Endometrium (tissue), 2 donors: ENCODE measurements at regions not wholly inside any gene's neighbourhood (a gene's known extent, or its start where the extent isn't known, plus 50 kb on each side); places are given as distances from the start of the nearest gene placed in this dataset.

Source experiments
- FAIRE-seq: peaks from 2 replicates; lab custom pipeline; 2012; peaks lifted over from hg19 to GRCh38; lab: Jason Lieb, UNC
- donor health status: control.
- donor health status: control.

GRCh38 chr12:116402163-116402939, 124.9 kb upstream of the MED13L start:
- FAIRE-seq: no peak

- no peak for FAIRE-seq
Measured at GRCh38 chr12:116403546-116403945, 126.1 kb upstream of the MED13L start.

GRCh38 chr12:116404247-116404646, 126.8 kb upstream of the MED13L start:
- no peak for FAIRE-seq

GRCh38 chr12:116404913-116405611, 127.6 kb upstream of the MED13L start:
- no peak for FAIRE-seq

GRCh38 chr12:116406529-116406928, 129.0 kb upstream of the MED13L start:
- no peak for FAIRE-seq

- FAIRE-seq: no peak
Measured at GRCh38 chr12:116408489-116409250, 131.2 kb upstream of the MED13L start.

- FAIRE-seq: no peak
Measured at GRCh38 chr12:116411977-116412376, 134.5 kb upstream of the MED13L start.

- FAIRE-seq: no peak
Measured at GRCh38 chr12:116414891-116415290, 137.4 kb upstream of the MED13L start.

- no peak for FAIRE-seq
Measured at GRCh38 chr12:116415408-116416108, 138.1 kb upstream of the MED13L start.

GRCh38 chr12:116416166-116416565, 138.7 kb upstream of the MED13L start:
- FAIRE-seq: no peak

GRCh38 chr12:116418551-116418950, 140.6 kb upstream of the MAP1LC3B2 start:
- FAIRE-seq: no peak

- FAIRE-seq: no peak
Measured at GRCh38 chr12:116420227-116420880, 138.8 kb upstream of the MAP1LC3B2 start.

GRCh38 chr12:116421785-116422538, 137.2 kb upstream of the MAP1LC3B2 start:
- FAIRE-seq: no peak

GRCh38 chr12:116423094-116423493, 136.1 kb upstream of the MAP1LC3B2 start:
- FAIRE-seq: peak; percentile 77

- no peak for FAIRE-seq
Measured at GRCh38 chr12:116425256-116426193, 133.7 kb upstream of the MAP1LC3B2 start.

- peak; percentile 70 for FAIRE-seq
Measured at GRCh38 chr12:116426391-116427136, 132.6 kb upstream of the MAP1LC3B2 start.

GRCh38 chr12:116427200-116427930, 131.8 kb upstream of the MAP1LC3B2 start:
- no peak for FAIRE-seq

- no peak for FAIRE-seq
Measured at GRCh38 chr12:116429826-116430360, 129.3 kb upstream of the MAP1LC3B2 start.
